WTC11 (cell line): ENCODE measurements at regions not wholly inside any gene's neighbourhood (a gene's known extent, or its start where the extent isn't known, plus 50 kb on each side); places are given as distances from the start of the nearest gene placed in this dataset.

Source experiments
- ATAC-seq: fragments of 200-7000 bp; cut with Tn5 transposase; 2 replicates; pipeline ENCODE4 v1.10.0; 2021; ENCODE audit warnings: mild to moderate bottlenecking, moderate library complexity
- CTCF ChIA-PET: fragments of 300-600 bp; sonication (Branson Sonifier 250); formaldehyde crosslinking; loops from one replicate; lab custom pipeline; 2021; ENCODE audit warnings: antibody characterized with exemption; lab: Charles Lee
- POLR2A ChIA-PET: fragments of 350-600 bp; sonication (Branson Sonifier 250); formaldehyde crosslinking; loops from one replicate; lab custom pipeline; 2021; ENCODE audit warnings: antibody characterized with exemption; lab: Charles Lee
- DNase-seq: peaks from one replicate; pipeline ENCODE4 v3.0.0; 2021; ENCODE audit warnings: low spot score
- H3K27ac Mint-ChIP-seq: 2 replicates; pipeline ENCODE4 v1.8.0; 2021; ENCODE audit warnings: mixed read lengths
- H3K27me3 Mint-ChIP-seq: 2 replicates; pipeline ENCODE4 v1.8.0; 2021; ENCODE audit warnings: low read depth, mild to moderate bottlenecking, moderate library complexity, mixed read lengths
- H3K36me3 Mint-ChIP-seq: 2 replicates; pipeline ENCODE4 v1.8.0; 2021; ENCODE audit warnings: mixed read lengths
- H3K4me1 Mint-ChIP-seq: 2 replicates; pipeline ENCODE4 v1.8.0; 2022; ENCODE audit warnings: mixed read lengths
- H3K4me3 Mint-ChIP-seq: 2 replicates; pipeline ENCODE4 v1.8.0; 2021; ENCODE audit warnings: mild to moderate bottlenecking, moderate library complexity, mixed read lengths
- H3K9me3 Mint-ChIP-seq: 2 replicates; pipeline ENCODE4 v1.8.0; 2021; ENCODE audit warnings: mixed read lengths
- CBFB ChIP-seq: sonication (generic); formaldehyde crosslinking; IDR thresholded peaks from 2 replicates; pipeline ENCODE4 v1.8.1; 2022; ENCODE audit warnings: mild to moderate bottlenecking, low read depth, missing genetic modification reagents
- ELF4 ChIP-seq: sonication (generic); formaldehyde crosslinking; IDR thresholded peaks from 2 replicates; pipeline ENCODE4 v1.8.1; 2022; ENCODE audit warnings: low read depth, mild to moderate bottlenecking, moderate library complexity, missing genetic modification reagents
- FOXK1 ChIP-seq: sonication (generic); formaldehyde crosslinking; IDR thresholded peaks from 2 replicates; pipeline ENCODE4 v1.8.0; 2022; ENCODE audit warnings: mild to moderate bottlenecking, moderate library complexity, missing genetic modification reagents
- IRF2 ChIP-seq: sonication (generic); formaldehyde crosslinking; IDR thresholded peaks from 2 replicates; pipeline ENCODE4 v1.8.0; 2022; ENCODE audit warnings: low read depth, missing genetic modification reagents, borderline replicate concordance
- SMAD4 ChIP-seq: sonication (generic); formaldehyde crosslinking; IDR thresholded peaks from 2 replicates; pipeline ENCODE4 v1.8.0; 2022; ENCODE audit warnings: mild to moderate bottlenecking, missing genetic modification reagents
- TEAD1 ChIP-seq: sonication (generic); formaldehyde crosslinking; IDR thresholded peaks from 2 replicates; pipeline ENCODE4 v1.8.0; 2022; ENCODE audit warnings: mild to moderate bottlenecking, missing genetic modification reagents
- TP53 ChIP-seq: sonication (generic); formaldehyde crosslinking; IDR thresholded peaks from 2 replicates; pipeline ENCODE4 v1.8.1; 2023; ENCODE audit warnings: mild to moderate bottlenecking, missing genetic modification reagents
- TF ChIP-seq, protein P1 (sequence below): sonication (generic); formaldehyde crosslinking; IDR thresholded peaks from 2 replicates; pipeline ENCODE4 v1.8.0; 2023; ENCODE audit warnings: missing genetic modification reagents
- TF ChIP-seq, protein P2 (sequence below): sonication (generic); formaldehyde crosslinking; IDR thresholded peaks from 2 replicates; pipeline ENCODE4 v1.8.0; 2022; ENCODE audit warnings: mild to moderate bottlenecking, missing genetic modification reagents
- TF ChIP-seq, protein P3 (sequence below): sonication (generic); formaldehyde crosslinking; IDR thresholded peaks from 2 replicates; pipeline ENCODE4 v1.8.0; 2023; ENCODE audit warnings: mild to moderate bottlenecking, missing genetic modification reagents
- TF ChIP-seq, protein P4 (sequence below): sonication (generic); formaldehyde crosslinking; IDR thresholded peaks from 2 replicates; pipeline ENCODE4 v1.8.1; 2023; ENCODE audit warnings: mild to moderate bottlenecking, missing genetic modification reagents, moderate library complexity
- TF ChIP-seq, protein P5 (sequence below): sonication (generic); formaldehyde crosslinking; IDR thresholded peaks from 2 replicates; pipeline ENCODE4 v1.8.0; 2022; ENCODE audit warnings: mild to moderate bottlenecking, missing genetic modification reagents
- TF ChIP-seq, protein P6 (sequence below): sonication (generic); formaldehyde crosslinking; IDR thresholded peaks from 2 replicates; pipeline ENCODE4 v1.8.1; 2023; ENCODE audit warnings: mild to moderate bottlenecking, missing genetic modification reagents
- TF ChIP-seq, protein P7 (sequence below): sonication (generic); formaldehyde crosslinking; IDR thresholded peaks from 2 replicates; pipeline ENCODE4 v1.8.1; 2023; ENCODE audit warnings: mild to moderate bottlenecking, missing genetic modification reagents, borderline replicate concordance
- TF ChIP-seq, protein P8 (sequence below): sonication (generic); formaldehyde crosslinking; IDR thresholded peaks from 2 replicates; pipeline ENCODE4 v1.8.1; 2023; ENCODE audit warnings: mild to moderate bottlenecking, moderate library complexity, missing genetic modification reagents

DNA sequence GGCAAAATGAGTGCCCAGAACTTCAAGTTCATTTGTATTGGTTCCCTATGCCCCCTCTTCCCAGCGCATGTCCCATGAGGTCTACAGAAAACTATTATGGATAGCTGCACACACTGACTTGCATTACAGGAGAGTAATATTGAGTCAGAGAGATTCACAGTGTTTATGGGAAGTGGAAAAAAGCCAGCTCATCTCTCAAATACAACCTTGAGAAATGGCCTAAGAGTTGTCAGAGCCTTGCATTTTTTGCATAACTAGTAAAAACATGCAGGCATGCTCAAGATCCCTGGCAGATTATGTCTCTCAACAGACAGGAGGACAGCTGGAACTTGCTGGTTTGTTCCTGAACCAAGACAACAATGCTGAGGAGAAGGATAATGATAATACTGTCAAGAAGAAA, 1292.8 kb downstream of the DSC3 start:
- H3K4me3 Mint-ChIP-seq = no peak overlapping the region
- TF ChIP-seq, protein P1, sequence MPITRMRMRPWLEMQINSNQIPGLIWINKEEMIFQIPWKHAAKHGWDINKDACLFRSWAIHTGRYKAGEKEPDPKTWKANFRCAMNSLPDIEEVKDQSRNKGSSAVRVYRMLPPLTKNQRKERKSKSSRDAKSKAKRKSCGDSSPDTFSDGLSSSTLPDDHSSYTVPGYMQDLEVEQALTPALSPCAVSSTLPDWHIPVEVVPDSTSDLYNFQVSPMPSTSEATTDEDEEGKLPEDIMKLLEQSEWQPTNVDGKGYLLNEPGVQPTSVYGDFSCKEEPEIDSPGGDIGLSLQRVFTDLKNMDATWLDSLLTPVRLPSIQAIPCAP (CRISPR knock-in tag) = no peak
- TF ChIP-seq, protein P2, sequence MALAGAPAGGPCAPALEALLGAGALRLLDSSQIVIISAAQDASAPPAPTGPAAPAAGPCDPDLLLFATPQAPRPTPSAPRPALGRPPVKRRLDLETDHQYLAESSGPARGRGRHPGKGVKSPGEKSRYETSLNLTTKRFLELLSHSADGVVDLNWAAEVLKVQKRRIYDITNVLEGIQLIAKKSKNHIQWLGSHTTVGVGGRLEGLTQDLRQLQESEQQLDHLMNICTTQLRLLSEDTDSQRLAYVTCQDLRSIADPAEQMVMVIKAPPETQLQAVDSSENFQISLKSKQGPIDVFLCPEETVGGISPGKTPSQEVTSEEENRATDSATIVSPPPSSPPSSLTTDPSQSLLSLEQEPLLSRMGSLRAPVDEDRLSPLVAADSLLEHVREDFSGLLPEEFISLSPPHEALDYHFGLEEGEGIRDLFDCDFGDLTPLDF (CRISPR knock-in tag) = no peak
- TF ChIP-seq, protein P3, sequence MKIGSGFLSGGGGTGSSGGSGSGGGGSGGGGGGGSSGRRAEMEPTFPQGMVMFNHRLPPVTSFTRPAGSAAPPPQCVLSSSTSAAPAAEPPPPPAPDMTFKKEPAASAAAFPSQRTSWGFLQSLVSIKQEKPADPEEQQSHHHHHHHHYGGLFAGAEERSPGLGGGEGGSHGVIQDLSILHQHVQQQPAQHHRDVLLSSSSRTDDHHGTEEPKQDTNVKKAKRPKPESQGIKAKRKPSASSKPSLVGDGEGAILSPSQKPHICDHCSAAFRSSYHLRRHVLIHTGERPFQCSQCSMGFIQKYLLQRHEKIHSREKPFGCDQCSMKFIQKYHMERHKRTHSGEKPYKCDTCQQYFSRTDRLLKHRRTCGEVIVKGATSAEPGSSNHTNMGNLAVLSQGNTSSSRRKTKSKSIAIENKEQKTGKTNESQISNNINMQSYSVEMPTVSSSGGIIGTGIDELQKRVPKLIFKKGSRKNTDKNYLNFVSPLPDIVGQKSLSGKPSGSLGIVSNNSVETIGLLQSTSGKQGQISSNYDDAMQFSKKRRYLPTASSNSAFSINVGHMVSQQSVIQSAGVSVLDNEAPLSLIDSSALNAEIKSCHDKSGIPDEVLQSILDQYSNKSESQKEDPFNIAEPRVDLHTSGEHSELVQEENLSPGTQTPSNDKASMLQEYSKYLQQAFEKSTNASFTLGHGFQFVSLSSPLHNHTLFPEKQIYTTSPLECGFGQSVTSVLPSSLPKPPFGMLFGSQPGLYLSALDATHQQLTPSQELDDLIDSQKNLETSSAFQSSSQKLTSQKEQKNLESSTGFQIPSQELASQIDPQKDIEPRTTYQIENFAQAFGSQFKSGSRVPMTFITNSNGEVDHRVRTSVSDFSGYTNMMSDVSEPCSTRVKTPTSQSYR (CRISPR knock-in tag) = no peak
- TF ChIP-seq CBFB (CRISPR knock-in tag) = no peak
- TF ChIP-seq, protein P4, sequence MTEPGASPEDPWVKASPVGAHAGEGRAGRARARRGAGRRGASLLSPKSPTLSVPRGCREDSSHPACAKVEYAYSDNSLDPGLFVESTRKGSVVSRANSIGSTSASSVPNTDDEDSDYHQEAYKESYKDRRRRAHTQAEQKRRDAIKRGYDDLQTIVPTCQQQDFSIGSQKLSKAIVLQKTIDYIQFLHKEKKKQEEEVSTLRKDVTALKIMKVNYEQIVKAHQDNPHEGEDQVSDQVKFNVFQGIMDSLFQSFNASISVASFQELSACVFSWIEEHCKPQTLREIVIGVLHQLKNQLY (CRISPR knock-in tag) = no peak
- no peak for TF ChIP-seq SMAD4
- no peak for TF ChIP-seq TP53 (CRISPR knock-in tag)
- TF ChIP-seq, protein P5, sequence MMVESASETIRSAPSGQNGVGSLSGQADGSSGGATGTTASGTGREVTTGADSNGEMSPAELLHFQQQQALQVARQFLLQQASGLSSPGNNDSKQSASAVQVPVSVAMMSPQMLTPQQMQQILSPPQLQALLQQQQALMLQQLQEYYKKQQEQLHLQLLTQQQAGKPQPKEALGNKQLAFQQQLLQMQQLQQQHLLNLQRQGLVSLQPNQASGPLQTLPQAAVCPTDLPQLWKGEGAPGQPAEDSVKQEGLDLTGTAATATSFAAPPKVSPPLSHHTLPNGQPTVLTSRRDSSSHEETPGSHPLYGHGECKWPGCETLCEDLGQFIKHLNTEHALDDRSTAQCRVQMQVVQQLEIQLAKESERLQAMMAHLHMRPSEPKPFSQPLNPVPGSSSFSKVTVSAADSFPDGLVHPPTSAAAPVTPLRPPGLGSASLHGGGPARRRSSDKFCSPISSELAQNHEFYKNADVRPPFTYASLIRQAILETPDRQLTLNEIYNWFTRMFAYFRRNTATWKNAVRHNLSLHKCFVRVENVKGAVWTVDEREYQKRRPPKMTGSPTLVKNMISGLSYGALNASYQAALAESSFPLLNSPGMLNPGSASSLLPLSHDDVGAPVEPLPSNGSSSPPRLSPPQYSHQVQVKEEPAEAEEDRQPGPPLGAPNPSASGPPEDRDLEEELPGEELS (CRISPR knock-in tag) = no peak
- TF ChIP-seq, protein P6, sequence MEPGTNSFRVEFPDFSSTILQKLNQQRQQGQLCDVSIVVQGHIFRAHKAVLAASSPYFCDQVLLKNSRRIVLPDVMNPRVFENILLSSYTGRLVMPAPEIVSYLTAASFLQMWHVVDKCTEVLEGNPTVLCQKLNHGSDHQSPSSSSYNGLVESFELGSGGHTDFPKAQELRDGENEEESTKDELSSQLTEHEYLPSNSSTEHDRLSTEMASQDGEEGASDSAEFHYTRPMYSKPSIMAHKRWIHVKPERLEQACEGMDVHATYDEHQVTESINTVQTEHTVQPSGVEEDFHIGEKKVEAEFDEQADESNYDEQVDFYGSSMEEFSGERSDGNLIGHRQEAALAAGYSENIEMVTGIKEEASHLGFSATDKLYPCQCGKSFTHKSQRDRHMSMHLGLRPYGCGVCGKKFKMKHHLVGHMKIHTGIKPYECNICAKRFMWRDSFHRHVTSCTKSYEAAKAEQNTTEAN (CRISPR knock-in tag) = no peak
- TF ChIP-seq, protein P7, sequence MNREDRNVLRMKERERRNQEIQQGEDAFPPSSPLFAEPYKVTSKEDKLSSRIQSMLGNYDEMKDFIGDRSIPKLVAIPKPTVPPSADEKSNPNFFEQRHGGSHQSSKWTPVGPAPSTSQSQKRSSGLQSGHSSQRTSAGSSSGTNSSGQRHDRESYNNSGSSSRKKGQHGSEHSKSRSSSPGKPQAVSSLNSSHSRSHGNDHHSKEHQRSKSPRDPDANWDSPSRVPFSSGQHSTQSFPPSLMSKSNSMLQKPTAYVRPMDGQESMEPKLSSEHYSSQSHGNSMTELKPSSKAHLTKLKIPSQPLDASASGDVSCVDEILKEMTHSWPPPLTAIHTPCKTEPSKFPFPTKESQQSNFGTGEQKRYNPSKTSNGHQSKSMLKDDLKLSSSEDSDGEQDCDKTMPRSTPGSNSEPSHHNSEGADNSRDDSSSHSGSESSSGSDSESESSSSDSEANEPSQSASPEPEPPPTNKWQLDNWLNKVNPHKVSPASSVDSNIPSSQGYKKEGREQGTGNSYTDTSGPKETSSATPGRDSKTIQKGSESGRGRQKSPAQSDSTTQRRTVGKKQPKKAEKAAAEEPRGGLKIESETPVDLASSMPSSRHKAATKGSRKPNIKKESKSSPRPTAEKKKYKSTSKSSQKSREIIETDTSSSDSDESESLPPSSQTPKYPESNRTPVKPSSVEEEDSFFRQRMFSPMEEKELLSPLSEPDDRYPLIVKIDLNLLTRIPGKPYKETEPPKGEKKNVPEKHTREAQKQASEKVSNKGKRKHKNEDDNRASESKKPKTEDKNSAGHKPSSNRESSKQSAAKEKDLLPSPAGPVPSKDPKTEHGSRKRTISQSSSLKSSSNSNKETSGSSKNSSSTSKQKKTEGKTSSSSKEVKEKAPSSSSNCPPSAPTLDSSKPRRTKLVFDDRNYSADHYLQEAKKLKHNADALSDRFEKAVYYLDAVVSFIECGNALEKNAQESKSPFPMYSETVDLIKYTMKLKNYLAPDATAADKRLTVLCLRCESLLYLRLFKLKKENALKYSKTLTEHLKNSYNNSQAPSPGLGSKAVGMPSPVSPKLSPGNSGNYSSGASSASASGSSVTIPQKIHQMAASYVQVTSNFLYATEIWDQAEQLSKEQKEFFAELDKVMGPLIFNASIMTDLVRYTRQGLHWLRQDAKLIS (CRISPR knock-in tag) = no peak
- TF ChIP-seq ELF4 (CRISPR knock-in tag) = no peak
- TF ChIP-seq, protein P8, sequence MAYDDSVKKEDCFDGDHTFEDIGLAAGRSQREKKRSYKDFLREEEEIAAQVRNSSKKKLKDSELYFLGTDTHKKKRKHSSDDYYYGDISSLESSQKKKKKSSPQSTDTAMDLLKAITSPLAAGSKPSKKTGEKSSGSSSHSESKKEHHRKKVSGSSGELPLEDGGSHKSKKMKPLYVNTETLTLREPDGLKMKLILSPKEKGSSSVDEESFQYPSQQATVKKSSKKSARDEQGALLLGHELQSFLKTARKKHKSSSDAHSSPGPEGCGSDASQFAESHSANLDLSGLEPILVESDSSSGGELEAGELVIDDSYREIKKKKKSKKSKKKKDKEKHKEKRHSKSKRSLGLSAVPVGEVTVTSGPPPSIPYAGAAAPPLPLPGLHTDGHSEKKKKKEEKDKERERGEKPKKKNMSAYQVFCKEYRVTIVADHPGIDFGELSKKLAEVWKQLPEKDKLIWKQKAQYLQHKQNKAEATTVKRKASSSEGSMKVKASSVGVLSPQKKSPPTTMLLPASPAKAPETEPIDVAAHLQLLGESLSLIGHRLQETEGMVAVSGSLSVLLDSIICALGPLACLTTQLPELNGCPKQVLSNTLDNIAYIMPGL (CRISPR knock-in tag) = no peak
- TF ChIP-seq IRF2 (CRISPR knock-in tag) = no peak
- no peak for TF ChIP-seq FOXK1
- TF ChIP-seq TEAD1 = no peak
- DNase-seq (no peak), ATAC-seq (no peak)
- H3K27ac Mint-ChIP-seq = no peak overlapping the region
- H3K9me3 Mint-ChIP-seq = peaks cover 7% of the 10 kb centered on the region; the same call in 1 of the 2 replicates
- ChIA-PET POLR2A (no interaction called here), CTCF (no interaction called here)
- no peaks in the 10 kb centered on the region for H3K27me3 Mint-ChIP-seq
- no peaks in the 10 kb centered on the region for H3K4me1 Mint-ChIP-seq
- H3K36me3 Mint-ChIP-seq = no peaks in the 10 kb centered on the region
